H1 (cell line): ENCODE measurements at regions not wholly inside any gene's neighbourhood (a gene's known extent, or its start where the extent isn't known, plus 50 kb on each side); places are given as distances from the start of the nearest gene placed in this dataset.

ENCODE experiments used
- BCL11A ChIP-seq, 2 experiments: IDR thresholded peaks; one replicate each; pipeline ENCODE4 v1.6.1; 2011; ENCODE audit warnings: low read depth in 2 of 2, low read length in 2 of 2, mild to moderate bottlenecking in 2 of 2
- NANOG ChIP-seq: IDR thresholded peaks from 2 replicates; pipeline ENCODE4 v1.6.1; 2011; ENCODE audit warnings: low read length, low read depth, mild to moderate bottlenecking, inconsistent platforms; ENCODE audit not compliant: insufficient read depth, poor library complexity, severe bottlenecking
- POLR2A ChIP-seq, 2 experiments: IDR thresholded peaks; 1 replicate in 1 of 2; 2 replicates in 1 of 2; pipeline ENCODE4 v1.6.1; 2011; ENCODE audit warnings: low read depth in 2 of 2, low read length in 2 of 2, mild to moderate bottlenecking in 2 of 2; ENCODE audit errors: control extremely low read depth in 1 of 2
- RBBP5 ChIP-seq: IDR thresholded peaks from 2 replicates; pipeline ENCODE4 v1.7.1; 2012; ENCODE audit warnings: low read depth, mild to moderate bottlenecking, inconsistent platforms, low read length, moderate library complexity, borderline replicate concordance
- SUZ12 ChIP-seq: fragments of 200-600 bp; sonication (generic); IDR thresholded peaks from 2 replicates; pipeline ENCODE4 v1.6.1; 2012; ENCODE audit warnings: mild to moderate bottlenecking, inconsistent platforms, low read length, moderate library complexity, mixed read lengths

DNA sequence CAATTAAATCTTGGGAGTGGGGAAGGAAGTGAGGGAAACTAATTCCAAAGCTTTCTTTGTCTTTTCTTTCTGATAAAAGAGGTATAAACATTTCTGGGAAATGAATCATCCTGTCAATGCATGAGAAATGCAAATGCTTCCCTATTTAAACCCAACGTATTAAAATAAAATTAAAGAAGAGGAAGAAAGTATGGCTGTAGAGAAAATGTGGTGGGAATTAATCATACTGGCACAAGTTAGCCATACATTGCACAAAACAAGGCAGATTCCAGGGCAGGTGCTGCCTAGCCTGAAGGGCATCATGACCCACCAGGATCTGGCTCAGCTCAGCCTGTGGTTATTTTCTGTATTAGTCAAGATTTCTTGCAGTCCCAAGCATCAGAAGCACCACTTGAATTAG is 338.0 kb downstream of the NYAP2 start (continued):
- TF ChIP-seq NANOG (no peak), BCL11A (IDR thresholded peaks at IDR 0.05; ENCODE audit: low read depth in 2 of 2, low read length in 2 of 2) (no peak), POLR2A (IDR thresholded peaks at IDR 0.05; ENCODE audit: control extremely low read depth in 1 of 2, low read depth in 2 of 2, low read length in 2 of 2) (no peak), RBBP5 (no peak), SUZ12 (no peak)
